ENCODE measurements at regions not wholly inside any gene's neighbourhood (a gene's known extent, or its start where the extent isn't known, plus 50 kb on each side); places are given as distances from the start of the nearest gene placed in this dataset.
A peak's percentile ranks its signal among the peaks of the same experiment; 100 is the strongest.

- Histone ChIP-seq H3K9me3 (peaks cover 0 to 5% (median 0%) of the 10 kb centered on the region in 8 donors), H3K36me3 (no peaks in the 10 kb centered on the region), H3K4me3 (no peak overlapping the region), H3K4me1 (peaks cover 0 to 69% (median 21%) of the 10 kb centered on the region in 6 donors), H3K27me3 (replicated peaks in 1 of 7) (no peaks in the 10 kb centered on the region), H3K27ac (peak overlapping the region in 4 of 8 donors; percentile 44 to 82 (median 74))
- WGBS, 5 donors: 44 to 69% (median 61%) methylated on average over 7 of the region's 7 CpGs
- intact Hi-C loops (cut with DNase I; ENCODE audit: low total_unique reads): no loop called here
- TF ChIP-seq POLR2A (IDR thresholded peaks at IDR 0.05) (no peak), POLR2AphosphoS5 (IDR thresholded peaks at IDR 0.05) (peak in 1 of 3 donors; percentile 61)
- no peak for DNase-seq
Observed at GRCh38 chr10:62541811-62542210, 167.6 kb downstream of the ZNF365 start.

- no peak overlapping the region for H3K27ac ChIP-seq
- TF ChIP-seq POLR2AphosphoS5 (IDR thresholded peaks at IDR 0.05) (no peak), POLR2A (IDR thresholded peaks at IDR 0.05) (no peak), CTCF (IDR thresholded peaks at IDR 0.05 in 8 of 11, conservative IDR thresholded peaks at IDR 0.05 in 3 of 11) (no peak)
- H3K9me3 ChIP-seq: no peaks in the 10 kb centered on the region
- H3K36me3 ChIP-seq: no peaks in the 10 kb centered on the region
- H3K4me3 ChIP-seq: no peak overlapping the region
- DNase-seq: no peak
- intact Hi-C loops (cut with DNase I; ENCODE audit: low total_unique reads): no loop called here
- peaks cover 0 to 63% (median 21%) of the 10 kb centered on the region in 6 donors for H3K4me1 ChIP-seq
- no peaks in the 10 kb centered on the region for H3K27me3 ChIP-seq (replicated peaks in 1 of 7)
- WGBS, 5 donors: 81 to 90% (median 82%) methylated on average over 9 of the region's 9 CpGs
Observed at GRCh38 chr10:62543571-62544355, 169.6 kb downstream of the ZNF365 start.

GRCh38 chr10:62545160-62546066 is 171.2 kb downstream of the ZNF365 start:
- Histone ChIP-seq H3K4me1 (peaks cover 0 to 47% (median 15%) of the 10 kb centered on the region in 6 donors), H3K4me3 (no peak overlapping the region), H3K27me3 (replicated peaks in 1 of 7) (no peaks in the 10 kb centered on the region), H3K27ac (peak overlapping the region in 6 of 8 donors; percentile 10 to 67 (median 50)), H3K36me3 (no peaks in the 10 kb centered on the region), H3K9me3 (no peaks in the 10 kb centered on the region)
- TF ChIP-seq POLR2A (IDR thresholded peaks at IDR 0.05): no peak
- no peak for TF ChIP-seq POLR2AphosphoS5 (IDR thresholded peaks at IDR 0.05)
- no peak for TF ChIP-seq CTCF (IDR thresholded peaks at IDR 0.05 in 8 of 11, conservative IDR thresholded peaks at IDR 0.05 in 3 of 11)
- DNase-seq: no peak
- intact Hi-C loops (cut with DNase I; ENCODE audit: low total_unique reads): no loop called here
- 64 to 71% (median 65%) methylated on average over 5 of the region's 5 CpGs for whole genome bisulfite sequencing, 5 donors

- no peak overlapping the region for H3K4me3 ChIP-seq
- no peaks in the 10 kb centered on the region for H3K36me3 ChIP-seq
- TF ChIP-seq POLR2A (IDR thresholded peaks at IDR 0.05) (no peak), POLR2AphosphoS5 (IDR thresholded peaks at IDR 0.05) (no peak), CTCF (IDR thresholded peaks at IDR 0.05 in 8 of 11, conservative IDR thresholded peaks at IDR 0.05 in 3 of 11) (no peak)
- DNase-seq: no peak
- intact Hi-C loops (cut with DNase I; ENCODE audit: low total_unique reads): no loop called here
- no peaks in the 10 kb centered on the region for H3K9me3 ChIP-seq
- no peaks in the 10 kb centered on the region for H3K27me3 ChIP-seq (replicated peaks in 1 of 7)
- H3K27ac ChIP-seq: no peak overlapping the region
- WGBS, 5 donors: 75 to 92% (median 85%) methylated on average over 3 of the region's 3 CpGs
- peaks cover 0 to 23% (median 3%) of the 10 kb centered on the region in 6 donors for H3K4me1 ChIP-seq
Observed at GRCh38 chr10:62548686-62549085, 174.5 kb downstream of the ZNF365 start.

All from spleen (tissue), 11 donors.